AG09309 (cell line): ENCODE measurements at regions not wholly inside any gene's neighbourhood (a gene's known extent, or its start where the extent isn't known, plus 50 kb on each side); places are given as distances from the start of the nearest gene placed in this dataset.

Experiments
- DNase-seq: peaks from one replicate; pipeline ENCODE4 v3.0.0-alpha.2; 2010; ENCODE audit warnings: low read depth
- H3K4me3 ChIP-seq: 2 replicates; pipeline ENCODE4 v1.5.1; 2011; ENCODE audit warnings: mild to moderate bottlenecking, low read depth, low read length, moderate library complexity; ENCODE audit not compliant: control insufficient read depth
- CTCF ChIP-seq: IDR thresholded peaks from 2 replicates; pipeline ENCODE4 v1.5.1; 2011; ENCODE audit warnings: mild to moderate bottlenecking, low read depth, low read length, inconsistent platforms; ENCODE audit not compliant: insufficient read depth, control insufficient read depth; ENCODE audit errors: missing control alignments

DNA sequence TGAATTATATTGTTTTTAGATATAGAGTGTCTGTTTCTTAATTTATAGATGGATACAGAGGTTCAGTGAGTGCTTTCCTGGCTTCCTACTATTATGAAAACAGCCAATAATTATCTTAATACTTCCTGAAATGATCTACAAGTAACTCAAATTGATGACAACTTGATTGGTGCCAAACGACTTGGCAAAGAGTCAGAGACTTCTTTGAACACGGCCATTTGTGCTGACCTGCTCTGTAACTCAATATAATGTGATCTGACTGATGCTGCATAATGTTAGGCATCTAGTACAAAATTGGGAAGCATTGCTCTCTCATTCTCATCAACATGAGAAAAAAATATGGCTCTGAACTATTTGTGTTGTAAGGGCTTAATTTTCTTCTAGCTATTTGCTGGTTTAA lies 193.9 kb downstream of the DIPK2A start:
- no peak for TF ChIP-seq CTCF
- no peak overlapping the region for H3K4me3 ChIP-seq
- DNase-seq: no peak

DNA sequence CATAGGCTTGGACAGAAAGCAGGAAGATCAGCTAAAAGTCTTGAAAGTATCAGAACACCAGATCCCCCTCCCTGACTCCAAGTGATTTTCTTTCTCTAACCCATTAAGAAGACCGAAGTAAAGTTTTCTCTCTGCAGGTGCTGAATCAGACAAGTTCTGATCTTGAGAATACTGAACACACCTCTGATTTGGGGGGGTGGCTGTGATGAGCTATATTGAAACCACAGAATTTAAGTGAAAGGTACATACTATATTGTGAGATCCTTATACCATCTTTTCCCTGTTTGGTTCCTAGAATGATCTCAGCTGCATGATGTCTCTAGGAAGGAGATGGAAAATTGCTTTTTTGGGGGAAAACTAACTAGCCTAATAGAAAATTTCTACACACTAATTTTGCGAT lies 196.0 kb downstream of the DIPK2A start:
- no peak for TF ChIP-seq CTCF
- no peak for DNase-seq
- no peak overlapping the region for H3K4me3 ChIP-seq

DNA sequence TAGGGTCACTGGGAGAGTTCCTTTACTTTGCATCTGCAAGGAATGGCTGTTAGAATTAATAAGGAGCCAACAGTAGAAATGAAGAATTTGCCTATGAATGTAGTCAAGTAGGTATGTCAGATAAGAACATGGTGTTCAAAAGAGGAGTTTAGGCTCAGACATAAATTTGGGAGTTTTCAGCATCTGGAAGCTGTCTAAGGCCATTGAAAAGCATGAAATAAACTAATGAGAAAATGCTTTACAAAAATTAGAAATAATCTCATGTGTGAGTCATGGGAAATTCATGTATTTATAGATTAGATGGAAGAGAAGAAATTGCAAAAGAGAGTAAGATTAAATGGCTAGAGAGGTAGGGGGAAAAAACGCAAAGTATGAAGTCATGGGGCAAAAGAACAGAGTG lies 201.9 kb downstream of the DIPK2A start:
- TF ChIP-seq CTCF: no peak
- no peak overlapping the region for H3K4me3 ChIP-seq
- no peak for DNase-seq

GRCh38 chr3:144175644-144176425 lies 204.2 kb downstream of the DIPK2A start:
- H3K4me3 ChIP-seq: no peak overlapping the region
- DNase-seq: no peak

DNA sequence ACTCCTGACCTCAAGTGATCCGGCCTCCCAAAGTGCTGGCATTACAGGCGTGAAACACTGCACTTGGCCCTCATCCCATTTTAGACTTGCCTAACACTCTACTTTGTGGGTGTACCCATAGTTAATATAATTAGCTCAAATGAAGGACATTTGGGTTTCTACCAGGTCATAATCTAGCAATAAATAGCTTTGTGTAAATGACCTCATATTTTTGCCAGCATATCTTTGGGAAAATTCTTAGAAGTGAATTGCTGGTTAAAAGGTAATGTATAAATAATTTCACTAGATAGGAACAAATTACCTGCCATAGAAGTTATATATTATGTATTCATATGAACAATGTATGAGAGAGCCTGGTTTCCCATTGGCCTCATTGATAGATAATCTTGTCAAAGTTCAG lies 206.0 kb downstream of the DIPK2A start:
- TF ChIP-seq CTCF: no peak
- no peak for DNase-seq
- H3K4me3 ChIP-seq: no peak overlapping the region

More at GRCh38 chr3:144175644-144176425, 204.2 kb downstream of the DIPK2A start:
- TF ChIP-seq CTCF: no peak

DNA sequence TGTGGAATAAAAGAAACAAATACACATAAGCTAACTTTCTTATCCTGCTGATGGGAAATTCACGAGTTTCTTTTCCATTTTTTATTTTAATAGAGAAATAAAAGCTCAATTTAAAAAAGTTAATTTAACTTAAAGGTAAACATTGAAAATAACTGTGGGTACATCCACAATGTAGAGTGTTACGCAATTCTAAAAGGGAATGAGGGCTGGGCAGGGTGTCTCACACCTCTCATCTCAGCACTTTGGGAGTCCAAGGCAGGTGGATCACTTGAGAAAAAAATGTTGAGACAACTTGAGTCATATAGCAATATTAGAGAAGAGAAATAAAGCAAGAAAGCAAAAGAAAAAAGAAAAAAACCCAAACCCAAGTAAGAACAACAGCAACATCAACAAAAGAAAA lies 207.0 kb downstream of the DIPK2A start:
- TF ChIP-seq CTCF: no peak
- DNase-seq: no peak
- no peak overlapping the region for H3K4me3 ChIP-seq
